Chondrocyte (in vitro differentiated cells): ENCODE measurements at regions not wholly inside any gene's neighbourhood (a gene's known extent, or its start where the extent isn't known, plus 50 kb on each side); places are given as distances from the start of the nearest gene placed in this dataset.

Source experiments
- DNase-seq: peaks from one replicate; pipeline ENCODE4 v3.0.0; 2021; ENCODE audit warnings: mixed read lengths, low spot score
- H3K27ac Mint-ChIP-seq: one replicate; pipeline ENCODE4 v1.8.0; 2021; ENCODE audit warnings: mild to moderate bottlenecking, moderate library complexity, mixed read lengths; ENCODE audit not compliant: unreplicated experiment
- H3K27me3 Mint-ChIP-seq: 2 replicates; pipeline ENCODE4 v1.8.0; 2021; ENCODE audit warnings: low read depth, mixed read lengths
- H3K36me3 Mint-ChIP-seq: 2 replicates; pipeline ENCODE4 v1.8.0; 2021; ENCODE audit warnings: low read depth, mixed read lengths
- H3K4me1 Mint-ChIP-seq: 2 replicates; pipeline ENCODE4 v1.8.0; 2021; ENCODE audit warnings: low read depth, mild to moderate bottlenecking, mixed read lengths
- H3K4me3 Mint-ChIP-seq: one replicate; pipeline ENCODE4 v1.8.0; 2021; ENCODE audit warnings: mild to moderate bottlenecking, moderate library complexity, mixed read lengths; ENCODE audit not compliant: unreplicated experiment
- H3K9me3 Mint-ChIP-seq: 2 replicates; pipeline ENCODE4 v1.8.0; 2021; ENCODE audit warnings: low read depth, mixed read lengths
- TF ChIP-seq, protein P1 (sequence below): fragments of 200-600 bp; sonication (generic); IDR thresholded peaks from 2 replicates; pipeline ENCODE4 v1.5.0; 2021; ENCODE audit warnings: antibody characterized with exemption, mild to moderate bottlenecking, moderate library complexity

DNA sequence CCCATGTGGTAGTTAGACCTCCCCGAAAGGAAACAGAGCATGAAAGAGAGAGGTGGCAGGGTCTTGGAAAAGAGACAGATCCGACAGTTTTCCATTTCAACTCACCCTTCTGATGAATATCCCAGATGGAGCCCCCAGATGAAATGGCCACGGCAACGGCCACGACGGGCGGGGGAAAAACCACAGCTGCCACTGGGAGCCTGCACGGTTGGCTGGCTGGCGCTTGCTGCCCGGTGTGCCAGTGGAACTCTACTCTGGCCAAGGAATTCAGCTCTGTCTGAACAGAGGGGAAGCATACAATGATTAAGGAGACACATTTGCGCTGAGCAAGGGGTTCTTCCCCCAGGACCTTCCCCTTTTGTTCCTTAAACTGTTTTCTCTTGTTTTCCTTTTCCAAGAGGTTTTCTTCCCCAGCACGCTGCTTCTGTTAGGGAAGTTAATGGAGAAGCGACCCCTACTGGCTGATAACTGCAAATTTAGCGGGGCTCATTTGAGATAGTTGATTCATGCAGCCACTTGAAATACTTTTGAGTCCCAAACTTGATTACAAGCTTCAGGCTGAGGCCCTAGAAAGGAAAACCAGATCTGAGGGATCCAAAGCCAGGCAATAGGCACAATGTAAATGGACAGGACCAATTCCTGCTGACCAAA is 1122.5 kb downstream of the NCAM2 start:
- no peak for DNase-seq
- H3K27me3 Mint-ChIP-seq, result no peaks in the 10 kb centered on the region
- peaks cover 3% of the 10 kb centered on the region for H3K9me3 Mint-ChIP-seq
- no peak overlapping the region for H3K27ac Mint-ChIP-seq
- TF ChIP-seq, protein P1, sequence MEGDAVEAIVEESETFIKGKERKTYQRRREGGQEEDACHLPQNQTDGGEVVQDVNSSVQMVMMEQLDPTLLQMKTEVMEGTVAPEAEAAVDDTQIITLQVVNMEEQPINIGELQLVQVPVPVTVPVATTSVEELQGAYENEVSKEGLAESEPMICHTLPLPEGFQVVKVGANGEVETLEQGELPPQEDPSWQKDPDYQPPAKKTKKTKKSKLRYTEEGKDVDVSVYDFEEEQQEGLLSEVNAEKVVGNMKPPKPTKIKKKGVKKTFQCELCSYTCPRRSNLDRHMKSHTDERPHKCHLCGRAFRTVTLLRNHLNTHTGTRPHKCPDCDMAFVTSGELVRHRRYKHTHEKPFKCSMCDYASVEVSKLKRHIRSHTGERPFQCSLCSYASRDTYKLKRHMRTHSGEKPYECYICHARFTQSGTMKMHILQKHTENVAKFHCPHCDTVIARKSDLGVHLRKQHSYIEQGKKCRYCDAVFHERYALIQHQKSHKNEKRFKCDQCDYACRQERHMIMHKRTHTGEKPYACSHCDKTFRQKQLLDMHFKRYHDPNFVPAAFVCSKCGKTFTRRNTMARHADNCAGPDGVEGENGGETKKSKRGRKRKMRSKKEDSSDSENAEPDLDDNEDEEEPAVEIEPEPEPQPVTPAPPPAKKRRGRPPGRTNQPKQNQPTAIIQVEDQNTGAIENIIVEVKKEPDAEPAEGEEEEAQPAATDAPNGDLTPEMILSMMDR, result peak; percentile 71
- no peak overlapping the region for H3K4me3 Mint-ChIP-seq
- H3K4me1 Mint-ChIP-seq, result no peaks in the 10 kb centered on the region
- H3K36me3 Mint-ChIP-seq, result peaks cover 1% of the 10 kb centered on the region

DNA sequence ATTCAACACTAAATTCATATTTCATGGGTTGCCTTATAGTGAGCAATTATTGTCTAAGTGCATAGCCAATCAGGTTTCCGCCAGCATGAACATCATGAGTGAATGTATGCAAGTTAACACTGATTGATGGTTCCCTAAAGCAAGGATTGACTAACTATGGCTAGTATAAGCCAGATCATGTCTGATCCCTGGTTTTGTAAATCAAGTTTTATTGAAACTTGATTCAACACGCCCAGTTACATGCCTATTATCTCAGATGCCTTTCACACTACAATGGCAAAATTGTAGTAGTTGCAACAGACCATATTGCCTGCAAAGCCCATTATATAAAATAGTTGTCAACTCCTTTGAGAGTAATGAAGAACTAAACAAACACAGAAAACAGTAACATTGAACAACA is 1127.4 kb downstream of the NCAM2 start:
- peaks cover 4% of the 10 kb centered on the region for H3K9me3 Mint-ChIP-seq
- no peak overlapping the region for H3K4me3 Mint-ChIP-seq
- DNase-seq, result no peak
- peaks cover 1% of the 10 kb centered on the region for H3K36me3 Mint-ChIP-seq
- H3K27ac Mint-ChIP-seq, result no peak overlapping the region
- TF ChIP-seq, protein P1, result no peak
- no peaks in the 10 kb centered on the region for H3K4me1 Mint-ChIP-seq
- H3K27me3 Mint-ChIP-seq, result no peaks in the 10 kb centered on the region

DNA sequence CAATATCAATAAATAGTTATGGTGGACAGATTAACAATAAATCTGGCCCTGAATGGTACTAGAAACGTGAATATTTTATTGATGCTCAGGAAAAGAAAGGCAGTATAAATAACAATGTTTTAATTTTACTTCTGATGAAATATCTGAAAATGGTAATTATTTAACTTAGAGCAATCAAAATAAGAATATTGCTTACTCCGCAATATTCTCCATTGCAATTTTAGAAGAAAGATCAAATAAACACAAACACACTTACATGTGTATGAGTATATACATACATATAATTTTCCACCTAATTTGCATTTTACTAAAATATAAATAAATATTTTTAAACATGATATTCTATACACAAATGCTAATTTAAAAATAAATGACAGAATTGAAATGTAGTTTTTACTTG is 1130.5 kb downstream of the NCAM2 start:
- DNase-seq, result no peak
- H3K4me3 Mint-ChIP-seq, result no peak overlapping the region
- TF ChIP-seq, protein P1, result no peak
- H3K9me3 Mint-ChIP-seq, result peaks cover 5% of the 10 kb centered on the region
- no peak overlapping the region for H3K27ac Mint-ChIP-seq
- H3K27me3 Mint-ChIP-seq, result no peaks in the 10 kb centered on the region
- H3K36me3 Mint-ChIP-seq, result no peaks in the 10 kb centered on the region
- no peaks in the 10 kb centered on the region for H3K4me1 Mint-ChIP-seq

DNA sequence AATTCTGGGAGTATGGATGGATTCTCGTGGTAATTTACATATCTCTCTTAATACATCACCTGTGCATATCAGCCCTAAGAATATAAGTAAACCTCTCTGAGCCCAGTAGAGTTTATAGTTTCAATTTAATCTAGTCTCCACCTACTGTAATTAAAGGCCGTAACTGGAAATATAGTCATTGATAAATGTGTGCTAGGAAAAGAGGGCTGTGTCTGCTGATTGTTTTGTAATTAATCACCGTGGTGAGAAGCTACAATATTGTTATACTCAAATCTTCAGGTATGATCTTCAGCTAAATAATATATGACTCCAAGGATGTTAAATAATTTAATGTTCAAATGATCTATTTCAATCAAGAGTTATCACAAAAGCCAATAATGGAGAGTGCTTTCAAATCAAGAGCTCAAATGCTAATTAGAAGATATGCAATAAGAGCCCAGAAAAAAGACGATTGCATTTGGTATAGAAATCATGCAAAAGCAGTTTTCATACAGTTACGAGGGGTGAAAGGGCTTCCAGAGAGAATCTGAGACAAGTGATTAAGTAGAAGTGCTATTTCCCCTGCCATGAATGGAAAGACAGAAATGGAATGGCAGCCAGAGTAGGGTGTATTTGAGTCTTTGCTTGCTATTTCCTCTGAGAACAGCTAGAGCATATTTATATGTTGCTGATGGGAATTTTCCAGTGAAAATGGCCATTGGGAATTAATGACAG is 1134.3 kb downstream of the NCAM2 start:
- no peaks in the 10 kb centered on the region for H3K36me3 Mint-ChIP-seq
- TF ChIP-seq, protein P1, result no peak
- H3K27me3 Mint-ChIP-seq, result no peaks in the 10 kb centered on the region

DNA sequence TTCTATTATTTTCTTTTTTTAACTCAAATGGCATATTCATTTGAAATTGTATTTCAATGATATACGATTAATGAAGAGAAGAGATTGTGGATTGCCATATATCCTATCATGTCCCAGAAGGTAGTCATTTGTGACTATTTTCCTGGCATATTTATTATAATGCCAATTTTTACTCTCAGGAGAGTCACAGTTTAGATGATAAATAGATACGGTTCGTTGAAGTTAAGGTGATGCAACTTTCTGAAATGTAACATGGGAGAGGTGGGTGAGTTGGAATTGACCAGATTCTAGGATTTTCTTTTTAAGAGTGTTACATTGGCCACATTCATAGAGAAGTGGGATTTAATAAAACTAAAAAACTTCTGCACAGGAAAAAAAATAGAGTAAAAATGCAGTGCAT is 1138.5 kb downstream of the NCAM2 start:
- no peaks in the 10 kb centered on the region for H3K27me3 Mint-ChIP-seq
- H3K4me3 Mint-ChIP-seq, result no peak overlapping the region
- H3K9me3 Mint-ChIP-seq, result no peaks in the 10 kb centered on the region
- no peak overlapping the region for H3K27ac Mint-ChIP-seq
- TF ChIP-seq, protein P1, result no peak
- H3K36me3 Mint-ChIP-seq, result no peaks in the 10 kb centered on the region
- no peaks in the 10 kb centered on the region for H3K4me1 Mint-ChIP-seq
- DNase-seq, result no peak

More for the DNA sequence above, 1134.3 kb downstream of the NCAM2 start:
- H3K9me3 Mint-ChIP-seq, result peaks cover 5% of the 10 kb centered on the region
- no peak overlapping the region for H3K4me3 Mint-ChIP-seq
- H3K4me1 Mint-ChIP-seq, result no peaks in the 10 kb centered on the region
- DNase-seq, result no peak
- no peak overlapping the region for H3K27ac Mint-ChIP-seq
